HCT116 (cell line): ENCODE measurements at regions not wholly inside any gene's neighbourhood (a gene's known extent, or its start where the extent isn't known, plus 50 kb on each side); places are given as distances from the start of the nearest gene placed in this dataset.

Experiments
- ATAC-seq: fragments of 200-7000 bp; cut with Tn5 transposase; 2 replicates; pipeline ENCODE4 v1.9.1; 2020; ENCODE audit warnings: mild to moderate bottlenecking, moderate library complexity
- BruUV-seq: library from RNA; stranded (reverse); fragments of 400-500 nt; replicated peaks from 2 replicates; lab custom pipeline; 2021; lab: Mats Ljungman, UMichigan
- CTCF ChIA-PET: fragments of 300-600 bp; sonication (Branson Sonifier 250); formaldehyde crosslinking; loops from one replicate; lab custom pipeline; 2021; ENCODE audit warnings: antibody characterized with exemption; lab: Charles Lee
- POLR2A ChIA-PET: fragments of 300-600, 350-600 bp; sonication (Branson Sonifier 250); formaldehyde crosslinking; loops from one replicate; lab custom pipeline; 2021; ENCODE audit warnings: antibody characterized with exemption; lab: Charles Lee
- RAD21 ChIA-PET, 2 experiments: fragments of 300-600 bp; sonication (Branson Sonifier 250); formaldehyde crosslinking; loops; one replicate each; lab custom pipeline; 2023; ENCODE audit warnings: low total read pairs in 2 of 2; ENCODE audit not compliant: uncharacterized antibody in 2 of 2, unreplicated experiment in 2 of 2, low non-redundant PET in 1 of 2; lab: Charles Lee
- DNase-seq: peaks from one replicate; pipeline ENCODE4 v3.0.0-alpha.2; 2010; ENCODE audit warnings: low read depth, low spot score
- H2AFZ ChIP-seq: fragments of 200-600 bp; shearing (Covaris generic), sonication (generic); 2 replicates; pipeline ENCODE4 v1.6.1; 2017; ENCODE audit warnings: low read depth, mixed run types, mixed read lengths, antibody characterized with exemption, low read length; ENCODE audit not compliant: poor library complexity, severe bottlenecking
- H3K27ac ChIP-seq: 2 replicates; pipeline ENCODE4 v1.5.1; 2012; ENCODE audit warnings: low read depth, low read length
- H3K27me3 ChIP-seq: fragments of 200-600 bp; sonication (generic); 2 replicates; pipeline ENCODE4 v1.6.1; 2016; ENCODE audit warnings: mixed run types, low read length, mixed read lengths; ENCODE audit not compliant: insufficient read depth
- H3K36me3 ChIP-seq, 2 experiments: fragments of 200-500 bp in 1 of 2; fragments of 200-600 bp in 1 of 2; sonication (Bioruptor generic) in 1 of 2; sonication (generic) in 1 of 2; 2 replicates each; pipeline versions ENCODE4 v1.5.1 to v1.6.1; 2014 to 2016; ENCODE audit warnings: low read length in 2 of 2, inconsistent platforms in 1 of 2, mixed read lengths in 1 of 2, mixed run types in 1 of 2; ENCODE audit not compliant: insufficient read depth in 2 of 2, control insufficient read depth in 1 of 2
- H3K4me1 ChIP-seq, 2 experiments: fragments of 200-600 bp in 1 of 2; sonication (generic) in 1 of 2; 2 replicates each; pipeline versions ENCODE4 v1.5.1 to v1.6.1; 2012 to 2017; ENCODE audit warnings: low read length in 2 of 2, inconsistent platforms in 1 of 2, mild to moderate bottlenecking in 1 of 2, mixed read lengths in 1 of 2, mixed run types in 1 of 2, moderate library complexity in 1 of 2; ENCODE audit not compliant: insufficient read depth in 2 of 2, control insufficient read depth in 1 of 2
- H3K4me2 ChIP-seq: fragments of 200-600 bp; sonication (generic); 2 replicates; pipeline ENCODE4 v1.6.1; 2017; ENCODE audit warnings: mixed run types, low read length, mixed read lengths
- H3K4me3 ChIP-seq, 2 experiments: fragments of 200-600 bp in 1 of 2; sonication (generic) in 1 of 2; replicated peaks in 1 of 2; 2 replicates each; pipeline ENCODE4 v1.5.1; 2011 to 2016; ENCODE audit warnings: low read length in 2 of 2, control low read depth in 1 of 2, low read depth in 1 of 2, mild to moderate bottlenecking in 1 of 2, mixed read lengths in 1 of 2, mixed run types in 1 of 2
- H3K79me2 ChIP-seq: fragments of 200-600 bp; sonication (generic); 2 replicates; pipeline ENCODE4 v1.6.1; 2017; ENCODE audit warnings: mild to moderate bottlenecking, mixed run types, low read length, moderate library complexity, mixed read lengths; ENCODE audit not compliant: insufficient read depth
- H3K9ac ChIP-seq: fragments of 200-600 bp; sonication (generic); 2 replicates; pipeline ENCODE4 v1.6.1; 2016; ENCODE audit warnings: low read length, mixed read lengths
- H3K9me2 ChIP-seq: fragments of 200-600 bp; sonication (generic), shearing (Covaris generic); 2 replicates; pipeline ENCODE4 v1.6.1; 2017; ENCODE audit warnings: mixed run types, mild to moderate bottlenecking, moderate library complexity; ENCODE audit not compliant: insufficient read depth
- H3K9me3 ChIP-seq, 2 experiments: fragments of 200-500 bp in 1 of 2; fragments of 200-600 bp in 1 of 2; sonication (Bioruptor generic) in 1 of 2; sonication (generic) in 1 of 2; 2 replicates each; pipeline ENCODE4 v1.6.1; 2014 to 2017; ENCODE audit warnings: low read length in 2 of 2, mixed read lengths in 2 of 2, inconsistent platforms in 1 of 2, low read depth in 1 of 2, mild to moderate bottlenecking in 1 of 2, mixed run types in 1 of 2, moderate library complexity in 1 of 2; ENCODE audit not compliant: control insufficient read depth in 1 of 2, insufficient read depth in 1 of 2
- H4K20me1 ChIP-seq: fragments of 200-600 bp; sonication (generic), shearing (Covaris generic); 2 replicates; pipeline ENCODE4 v1.6.1; 2017; ENCODE audit warnings: mixed run types, mild to moderate bottlenecking, moderate library complexity; ENCODE audit not compliant: insufficient read depth
- CEBPB ChIP-seq: IDR thresholded peaks from 2 replicates; pipeline ENCODE4 v1.6.1; 2012; ENCODE audit warnings: low read depth
- ELF1 ChIP-seq: IDR thresholded peaks from 2 replicates; pipeline ENCODE4 v1.6.1; 2012; ENCODE audit warnings: low read depth, borderline replicate concordance
- EZH2 ChIP-seq: fragments of 200-600 bp; sonication (generic); IDR thresholded peaks from 2 replicates; pipeline ENCODE4 v1.6.1; 2017; ENCODE audit warnings: antibody characterized with exemption, mixed run types
- EZH2phosphoT487 ChIP-seq: fragments of 200-600 bp; IDR thresholded peaks from 2 replicates; pipeline ENCODE4 v1.6.1; 2018; ENCODE audit warnings: antibody characterized with exemption, borderline replicate concordance
- JUND ChIP-seq: IDR thresholded peaks from 2 replicates; pipeline ENCODE4 v1.6.1; 2012
- POLR2A ChIP-seq: IDR thresholded peaks from 2 replicates; pipeline ENCODE4 v1.7.0; 2011; ENCODE audit warnings: borderline replicate concordance; ENCODE audit not compliant: insufficient read depth, insufficient read length; ENCODE audit errors: extremely low read depth
- POLR2AphosphoS5 ChIP-seq: IDR thresholded peaks from 2 replicates; pipeline ENCODE4 v1.6.1; 2011; ENCODE audit warnings: mild to moderate bottlenecking, low read depth, low read length, moderate library complexity
- RAD21 ChIP-seq: IDR thresholded peaks from 2 replicates; pipeline ENCODE4 v1.6.1; 2012; ENCODE audit warnings: low read depth, mild to moderate bottlenecking
- SP1 ChIP-seq: IDR thresholded peaks from 2 replicates; pipeline ENCODE4 v1.6.1; 2012; ENCODE audit warnings: low read depth
- SRF ChIP-seq: IDR thresholded peaks from 2 replicates; pipeline ENCODE4 v1.6.1; 2012; ENCODE audit warnings: low read depth
- YY1 ChIP-seq: IDR thresholded peaks from 2 replicates; pipeline ENCODE4 v1.6.1; 2011; ENCODE audit warnings: low read length, low read depth, moderate library complexity, mild to moderate bottlenecking; ENCODE audit not compliant: insufficient replicate concordance; ENCODE audit errors: extremely low read depth
- ZFX ChIP-seq: fragments of 450-650 bp; IDR thresholded peaks from 2 replicates; pipeline ENCODE4 v1.6.1; 2017
- ZNF274 ChIP-seq: fragments of 200-500 bp; sonication (Bioruptor generic); IDR thresholded peaks from 2 replicates; pipeline ENCODE4 v1.6.1; 2014; ENCODE audit warnings: mild to moderate bottlenecking, low read depth, low read length, inconsistent platforms
- intact Hi-C: fragments of 100-400 bp; cut with micrococcal nuclease; formaldehyde crosslinking; loops from 2 replicates; pipeline ENCODE4 v1.10.0; 2022
- TF ChIP-seq, protein P1 (sequence below), 3 experiments: fragments of 200-600 bp in 1 of 3; sonication (generic) in 1 of 3; IDR thresholded peaks in 2 of 3; conservative IDR thresholded peaks in 1 of 3; 2 replicates each; pipeline ENCODE4 v1.5.1; 2012 to 2017; ENCODE audit warnings: low read depth in 2 of 3, low read length in 2 of 3, antibody characterized with exemption in 1 of 3, borderline replicate concordance in 1 of 3, control low read depth in 1 of 3, mild to moderate bottlenecking in 1 of 3, mixed read lengths in 1 of 3, mixed run types in 1 of 3, moderate library complexity in 1 of 3; ENCODE audit not compliant: insufficient read depth in 1 of 3
- TF ChIP-seq, protein P2 (sequence below): IDR thresholded peaks from 2 replicates; pipeline ENCODE4 v1.6.1; 2012
- TF ChIP-seq, protein P3 (sequence below): IDR thresholded peaks from 2 replicates; pipeline ENCODE4 v1.6.1; 2012; ENCODE audit warnings: low read depth
- TF ChIP-seq, protein P4 (sequence below): IDR thresholded peaks from 2 replicates; pipeline ENCODE4 v1.6.1; 2011; ENCODE audit warnings: mild to moderate bottlenecking, low read length, moderate library complexity; ENCODE audit not compliant: insufficient replicate concordance; ENCODE audit errors: extremely low read depth

DNA sequence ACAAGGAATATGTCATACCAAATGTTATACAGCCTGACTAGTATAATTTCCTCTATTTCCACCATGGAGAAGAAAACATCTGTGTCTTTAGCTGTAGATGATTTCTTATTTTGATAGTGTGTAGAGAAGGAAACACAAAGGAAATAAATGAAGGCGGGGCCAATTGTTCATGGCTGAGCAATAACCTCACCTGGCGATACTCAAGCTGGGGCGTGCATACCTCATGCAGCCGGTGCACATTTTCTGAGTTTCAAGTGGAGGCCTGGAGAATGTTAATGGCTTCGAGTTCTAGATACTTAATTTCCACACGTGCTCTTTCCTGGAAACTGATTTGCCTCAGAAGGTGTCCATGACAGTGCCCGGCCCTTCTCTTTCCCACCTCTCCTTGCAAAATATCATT lies 127.4 kb upstream of the TAF11L2 start:
- Histone ChIP-seq H4K20me1 (no peaks in the 10 kb centered on the region), H3K9me2 (no peaks in the 10 kb centered on the region), H3K36me3 (no peaks in the 10 kb centered on the region), H3K4me3 (no peak overlapping the region), H3K27me3 (no peaks in the 10 kb centered on the region), H3K9ac (no peak overlapping the region), H3K4me2 (no peak overlapping the region), H2AFZ (no peak overlapping the region), H3K27ac (no peak overlapping the region), H3K79me2 (no peaks in the 10 kb centered on the region), H3K9me3 (no peaks in the 10 kb centered on the region), H3K4me1 (no peaks in the 10 kb centered on the region)
- TF ChIP-seq POLR2AphosphoS5 (no peak), POLR2A (no peak), YY1 (no peak), EZH2phosphoT487 (no peak), EZH2 (no peak), CEBPB (no peak), ZFX (no peak), ZNF274 (no peak), SP1 (no peak), JUND (no peak), ELF1 (no peak), RAD21 (no peak), SRF (no peak)
- TF ChIP-seq, protein P1, sequence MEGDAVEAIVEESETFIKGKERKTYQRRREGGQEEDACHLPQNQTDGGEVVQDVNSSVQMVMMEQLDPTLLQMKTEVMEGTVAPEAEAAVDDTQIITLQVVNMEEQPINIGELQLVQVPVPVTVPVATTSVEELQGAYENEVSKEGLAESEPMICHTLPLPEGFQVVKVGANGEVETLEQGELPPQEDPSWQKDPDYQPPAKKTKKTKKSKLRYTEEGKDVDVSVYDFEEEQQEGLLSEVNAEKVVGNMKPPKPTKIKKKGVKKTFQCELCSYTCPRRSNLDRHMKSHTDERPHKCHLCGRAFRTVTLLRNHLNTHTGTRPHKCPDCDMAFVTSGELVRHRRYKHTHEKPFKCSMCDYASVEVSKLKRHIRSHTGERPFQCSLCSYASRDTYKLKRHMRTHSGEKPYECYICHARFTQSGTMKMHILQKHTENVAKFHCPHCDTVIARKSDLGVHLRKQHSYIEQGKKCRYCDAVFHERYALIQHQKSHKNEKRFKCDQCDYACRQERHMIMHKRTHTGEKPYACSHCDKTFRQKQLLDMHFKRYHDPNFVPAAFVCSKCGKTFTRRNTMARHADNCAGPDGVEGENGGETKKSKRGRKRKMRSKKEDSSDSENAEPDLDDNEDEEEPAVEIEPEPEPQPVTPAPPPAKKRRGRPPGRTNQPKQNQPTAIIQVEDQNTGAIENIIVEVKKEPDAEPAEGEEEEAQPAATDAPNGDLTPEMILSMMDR (IDR thresholded peaks at IDR 0.05 in 2 of 3, conservative IDR thresholded peaks at IDR 0.05 in 1 of 3; ENCODE audit: borderline replicate concordance in 1 of 3, insufficient read depth in 1 of 3, low read depth in 2 of 3, low read length in 2 of 3) = no peak
- TF ChIP-seq, protein P2, sequence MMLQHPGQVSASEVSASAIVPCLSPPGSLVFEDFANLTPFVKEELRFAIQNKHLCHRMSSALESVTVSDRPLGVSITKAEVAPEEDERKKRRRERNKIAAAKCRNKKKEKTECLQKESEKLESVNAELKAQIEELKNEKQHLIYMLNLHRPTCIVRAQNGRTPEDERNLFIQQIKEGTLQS = no peak
- TF ChIP-seq, protein P3, sequence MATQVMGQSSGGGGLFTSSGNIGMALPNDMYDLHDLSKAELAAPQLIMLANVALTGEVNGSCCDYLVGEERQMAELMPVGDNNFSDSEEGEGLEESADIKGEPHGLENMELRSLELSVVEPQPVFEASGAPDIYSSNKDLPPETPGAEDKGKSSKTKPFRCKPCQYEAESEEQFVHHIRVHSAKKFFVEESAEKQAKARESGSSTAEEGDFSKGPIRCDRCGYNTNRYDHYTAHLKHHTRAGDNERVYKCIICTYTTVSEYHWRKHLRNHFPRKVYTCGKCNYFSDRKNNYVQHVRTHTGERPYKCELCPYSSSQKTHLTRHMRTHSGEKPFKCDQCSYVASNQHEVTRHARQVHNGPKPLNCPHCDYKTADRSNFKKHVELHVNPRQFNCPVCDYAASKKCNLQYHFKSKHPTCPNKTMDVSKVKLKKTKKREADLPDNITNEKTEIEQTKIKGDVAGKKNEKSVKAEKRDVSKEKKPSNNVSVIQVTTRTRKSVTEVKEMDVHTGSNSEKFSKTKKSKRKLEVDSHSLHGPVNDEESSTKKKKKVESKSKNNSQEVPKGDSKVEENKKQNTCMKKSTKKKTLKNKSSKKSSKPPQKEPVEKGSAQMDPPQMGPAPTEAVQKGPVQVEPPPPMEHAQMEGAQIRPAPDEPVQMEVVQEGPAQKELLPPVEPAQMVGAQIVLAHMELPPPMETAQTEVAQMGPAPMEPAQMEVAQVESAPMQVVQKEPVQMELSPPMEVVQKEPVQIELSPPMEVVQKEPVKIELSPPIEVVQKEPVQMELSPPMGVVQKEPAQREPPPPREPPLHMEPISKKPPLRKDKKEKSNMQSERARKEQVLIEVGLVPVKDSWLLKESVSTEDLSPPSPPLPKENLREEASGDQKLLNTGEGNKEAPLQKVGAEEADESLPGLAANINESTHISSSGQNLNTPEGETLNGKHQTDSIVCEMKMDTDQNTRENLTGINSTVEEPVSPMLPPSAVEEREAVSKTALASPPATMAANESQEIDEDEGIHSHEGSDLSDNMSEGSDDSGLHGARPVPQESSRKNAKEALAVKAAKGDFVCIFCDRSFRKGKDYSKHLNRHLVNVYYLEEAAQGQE = no peak
- TF ChIP-seq, protein P4, sequence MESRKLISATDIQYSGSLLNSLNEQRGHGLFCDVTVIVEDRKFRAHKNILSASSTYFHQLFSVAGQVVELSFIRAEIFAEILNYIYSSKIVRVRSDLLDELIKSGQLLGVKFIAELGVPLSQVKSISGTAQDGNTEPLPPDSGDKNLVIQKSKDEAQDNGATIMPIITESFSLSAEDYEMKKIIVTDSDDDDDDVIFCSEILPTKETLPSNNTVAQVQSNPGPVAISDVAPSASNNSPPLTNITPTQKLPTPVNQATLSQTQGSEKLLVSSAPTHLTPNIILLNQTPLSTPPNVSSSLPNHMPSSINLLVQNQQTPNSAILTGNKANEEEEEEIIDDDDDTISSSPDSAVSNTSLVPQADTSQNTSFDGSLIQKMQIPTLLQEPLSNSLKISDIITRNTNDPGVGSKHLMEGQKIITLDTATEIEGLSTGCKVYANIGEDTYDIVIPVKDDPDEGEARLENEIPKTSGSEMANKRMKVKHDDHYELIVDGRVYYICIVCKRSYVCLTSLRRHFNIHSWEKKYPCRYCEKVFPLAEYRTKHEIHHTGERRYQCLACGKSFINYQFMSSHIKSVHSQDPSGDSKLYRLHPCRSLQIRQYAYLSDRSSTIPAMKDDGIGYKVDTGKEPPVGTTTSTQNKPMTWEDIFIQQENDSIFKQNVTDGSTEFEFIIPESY = no peak
- DNase-seq (no peak), ATAC-seq (no peak)
- RAD21 ChIA-PET = no interaction called here
- BruUV-seq = no TSS peak
- CTCF ChIA-PET = no interaction called here
- intact Hi-C loops = no loop called here
- POLR2A ChIA-PET = no interaction called here
